ENCODE measurements at regions not wholly inside any gene's neighbourhood (a gene's known extent, or its start where the extent isn't known, plus 50 kb on each side); places are given as distances from the start of the nearest gene placed in this dataset.

DNA sequence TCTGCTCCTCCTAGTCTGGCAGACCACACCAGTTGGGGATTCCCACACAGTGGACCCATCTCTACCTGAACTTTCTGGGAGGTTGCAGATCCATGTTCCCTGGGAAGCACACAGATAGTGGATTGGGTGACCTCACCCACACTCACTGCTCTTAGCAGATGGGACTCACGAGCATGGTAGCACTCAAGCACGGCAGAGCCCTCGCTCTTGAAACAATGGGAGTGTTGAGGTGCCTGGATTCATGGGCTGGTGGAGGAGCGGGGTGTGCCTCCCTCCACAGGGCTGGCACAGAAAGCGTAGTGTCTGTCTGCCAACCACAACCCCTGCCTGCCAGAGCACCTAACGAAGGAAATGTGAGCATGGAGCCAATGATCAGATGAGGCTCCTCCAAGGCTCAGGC, 568.0 kb downstream of the POM121L12 start:
- H3K27ac ChIP-seq (ENCODE audit: low read depth, low read length, poor library complexity, severe bottlenecking) = no peak overlapping the region
- no peaks in the 10 kb centered on the region for H3K79me2 ChIP-seq (ENCODE audit: insufficient read depth, low read length)
- no peak overlapping the region for H3K4me2 ChIP-seq (ENCODE audit: low read length)
- no peaks in the 10 kb centered on the region for H4K20me1 ChIP-seq (ENCODE audit: insufficient read depth, low read length)
- no peaks in the 10 kb centered on the region for H3K27me3 ChIP-seq (ENCODE audit: insufficient read depth, low read length)
- H3F3A ChIP-seq (ENCODE audit: insufficient read depth, low read length) = no peaks in the 10 kb centered on the region
- no peak overlapping the region for H3K4me3 ChIP-seq (ENCODE audit: low read depth, low read length, poor library complexity, severe bottlenecking)
- no peaks in the 10 kb centered on the region for H3K9me2 ChIP-seq (ENCODE audit: low read depth, low read length)
- no peaks in the 10 kb centered on the region for H3K36me3 ChIP-seq (ENCODE audit: insufficient read depth, low read length)
- no peak overlapping the region for H3K9ac ChIP-seq (ENCODE audit: low read length)
- no peaks in the 10 kb centered on the region for H3K9me3 ChIP-seq (ENCODE audit: low read length)
- TF ChIP-seq, protein P1, sequence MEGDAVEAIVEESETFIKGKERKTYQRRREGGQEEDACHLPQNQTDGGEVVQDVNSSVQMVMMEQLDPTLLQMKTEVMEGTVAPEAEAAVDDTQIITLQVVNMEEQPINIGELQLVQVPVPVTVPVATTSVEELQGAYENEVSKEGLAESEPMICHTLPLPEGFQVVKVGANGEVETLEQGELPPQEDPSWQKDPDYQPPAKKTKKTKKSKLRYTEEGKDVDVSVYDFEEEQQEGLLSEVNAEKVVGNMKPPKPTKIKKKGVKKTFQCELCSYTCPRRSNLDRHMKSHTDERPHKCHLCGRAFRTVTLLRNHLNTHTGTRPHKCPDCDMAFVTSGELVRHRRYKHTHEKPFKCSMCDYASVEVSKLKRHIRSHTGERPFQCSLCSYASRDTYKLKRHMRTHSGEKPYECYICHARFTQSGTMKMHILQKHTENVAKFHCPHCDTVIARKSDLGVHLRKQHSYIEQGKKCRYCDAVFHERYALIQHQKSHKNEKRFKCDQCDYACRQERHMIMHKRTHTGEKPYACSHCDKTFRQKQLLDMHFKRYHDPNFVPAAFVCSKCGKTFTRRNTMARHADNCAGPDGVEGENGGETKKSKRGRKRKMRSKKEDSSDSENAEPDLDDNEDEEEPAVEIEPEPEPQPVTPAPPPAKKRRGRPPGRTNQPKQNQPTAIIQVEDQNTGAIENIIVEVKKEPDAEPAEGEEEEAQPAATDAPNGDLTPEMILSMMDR (IDR thresholded peaks at IDR 0.05; ENCODE audit: low read length) = no peak
- TF ChIP-seq EZH2 (IDR thresholded peaks at IDR 0.05; ENCODE audit: borderline replicate concordance, low read length) = no peak
- no peak overlapping the region for H2AFZ ChIP-seq (ENCODE audit: low read length)
- no peaks in the 10 kb centered on the region for H3K4me1 ChIP-seq (ENCODE audit: insufficient read depth, low read length, severe bottlenecking)

DNA sequence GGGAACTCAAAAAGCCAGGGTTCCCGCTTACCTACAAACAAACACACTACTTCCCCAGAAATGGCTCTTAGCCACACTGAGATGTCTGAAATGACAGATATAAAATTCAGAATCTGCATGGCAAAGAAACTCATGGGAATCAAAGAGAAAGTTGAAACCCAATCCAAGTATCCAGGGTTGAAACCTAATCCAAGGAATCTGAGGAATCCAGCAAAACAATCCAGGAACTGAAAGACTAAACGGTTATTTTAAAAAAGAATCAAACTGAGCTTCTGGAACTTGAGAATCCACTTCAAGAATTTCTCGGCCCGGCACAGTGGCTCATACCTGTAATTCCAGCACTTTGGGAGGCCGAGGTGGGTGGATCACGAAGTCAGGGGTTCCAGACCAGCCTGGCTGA, 568.8 kb downstream of the POM121L12 start:
- no peaks in the 10 kb centered on the region for H3K4me1 ChIP-seq (ENCODE audit: insufficient read depth, low read length, severe bottlenecking)
- H3K27me3 ChIP-seq (ENCODE audit: insufficient read depth, low read length) = no peaks in the 10 kb centered on the region
- no peaks in the 10 kb centered on the region for H3K9me2 ChIP-seq (ENCODE audit: low read depth, low read length)
- H3K9ac ChIP-seq (ENCODE audit: low read length) = no peak overlapping the region
- no peak overlapping the region for H2AFZ ChIP-seq (ENCODE audit: low read length)
- no peak overlapping the region for H3K4me2 ChIP-seq (ENCODE audit: low read length)
- no peaks in the 10 kb centered on the region for H3K9me3 ChIP-seq (ENCODE audit: low read length)
- no peak overlapping the region for H3K4me3 ChIP-seq (ENCODE audit: low read depth, low read length, poor library complexity, severe bottlenecking)
- no peaks in the 10 kb centered on the region for H3F3A ChIP-seq (ENCODE audit: insufficient read depth, low read length)
- no peaks in the 10 kb centered on the region for H4K20me1 ChIP-seq (ENCODE audit: insufficient read depth, low read length)
- H3K27ac ChIP-seq (ENCODE audit: low read depth, low read length, poor library complexity, severe bottlenecking) = no peak overlapping the region
- H3K36me3 ChIP-seq (ENCODE audit: insufficient read depth, low read length) = no peaks in the 10 kb centered on the region
- TF ChIP-seq EZH2 (IDR thresholded peaks at IDR 0.05; ENCODE audit: borderline replicate concordance, low read length) = no peak
- TF ChIP-seq, protein P1 (IDR thresholded peaks at IDR 0.05; ENCODE audit: low read length) = no peak
- no peaks in the 10 kb centered on the region for H3K79me2 ChIP-seq (ENCODE audit: insufficient read depth, low read length)

DNA sequence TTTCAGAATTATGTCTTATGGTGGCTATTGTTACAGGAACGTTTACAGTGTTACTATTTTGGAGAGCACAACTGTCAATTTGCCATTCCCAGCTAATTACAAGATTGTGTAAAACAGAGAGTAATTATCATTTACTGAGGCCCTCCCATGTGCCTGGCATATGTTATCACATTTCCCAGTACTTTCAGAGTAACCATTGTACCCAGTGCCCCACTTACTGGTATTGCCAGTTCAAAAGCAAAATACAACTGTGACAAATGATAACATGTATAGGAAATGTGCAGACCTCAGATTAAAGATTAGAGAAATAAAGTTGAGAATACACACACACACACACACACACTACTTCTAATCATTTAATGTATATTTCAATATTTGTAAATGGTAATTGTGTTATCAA, 572.5 kb downstream of the POM121L12 start:
- no peaks in the 10 kb centered on the region for H3K4me1 ChIP-seq (ENCODE audit: insufficient read depth, low read length, severe bottlenecking)
- H3F3A ChIP-seq (ENCODE audit: insufficient read depth, low read length) = no peaks in the 10 kb centered on the region
- H3K9ac ChIP-seq (ENCODE audit: low read length) = no peak overlapping the region
- H3K9me3 ChIP-seq (ENCODE audit: low read length) = no peaks in the 10 kb centered on the region
- no peaks in the 10 kb centered on the region for H3K27me3 ChIP-seq (ENCODE audit: insufficient read depth, low read length)
- H4K20me1 ChIP-seq (ENCODE audit: insufficient read depth, low read length) = no peaks in the 10 kb centered on the region
- H3K36me3 ChIP-seq (ENCODE audit: insufficient read depth, low read length) = no peaks in the 10 kb centered on the region
- no peak overlapping the region for H2AFZ ChIP-seq (ENCODE audit: low read length)
- no peak overlapping the region for H3K27ac ChIP-seq (ENCODE audit: low read depth, low read length, poor library complexity, severe bottlenecking)
- H3K9me2 ChIP-seq (ENCODE audit: low read depth, low read length) = no peaks in the 10 kb centered on the region
- TF ChIP-seq, protein P1 (IDR thresholded peaks at IDR 0.05; ENCODE audit: low read length) = no peak
- TF ChIP-seq EZH2 (IDR thresholded peaks at IDR 0.05; ENCODE audit: borderline replicate concordance, low read length) = no peak
- no peaks in the 10 kb centered on the region for H3K79me2 ChIP-seq (ENCODE audit: insufficient read depth, low read length)
- H3K4me3 ChIP-seq (ENCODE audit: low read depth, low read length, poor library complexity, severe bottlenecking) = no peak overlapping the region
- H3K4me2 ChIP-seq (ENCODE audit: low read length) = no peak overlapping the region
